Neural cell (in vitro differentiated cells): ENCODE measurements at regions not wholly inside any gene's neighbourhood (a gene's known extent, or its start where the extent isn't known, plus 50 kb on each side); places are given as distances from the start of the nearest gene placed in this dataset.

Experiments
- EP300 ChIP-seq: fragments of 450-650 bp; conservative IDR thresholded peaks from 2 replicates; pipeline ENCODE4 v1.6.1; 2014; ENCODE audit warnings: antibody characterized with exemption, mild to moderate bottlenecking, moderate library complexity; ENCODE audit not compliant: poor library complexity, severe bottlenecking
- TAF1 ChIP-seq: IDR thresholded peaks from 2 replicates; pipeline ENCODE4 v1.6.1; 2012; ENCODE audit warnings: low read depth
- TF ChIP-seq, protein P1 (sequence below): fragments of 450-650 bp; IDR thresholded peaks from 2 replicates; pipeline ENCODE4 v1.5.1; 2014; ENCODE audit warnings: antibody characterized with exemption, mild to moderate bottlenecking, moderate library complexity; ENCODE audit not compliant: poor library complexity, severe bottlenecking

GRCh38 chr10:125565046-125565445 is 117.9 kb downstream of the TEX36 start:
- TF ChIP-seq TAF1 (no peak), EP300 (no peak)
- TF ChIP-seq, protein P1, sequence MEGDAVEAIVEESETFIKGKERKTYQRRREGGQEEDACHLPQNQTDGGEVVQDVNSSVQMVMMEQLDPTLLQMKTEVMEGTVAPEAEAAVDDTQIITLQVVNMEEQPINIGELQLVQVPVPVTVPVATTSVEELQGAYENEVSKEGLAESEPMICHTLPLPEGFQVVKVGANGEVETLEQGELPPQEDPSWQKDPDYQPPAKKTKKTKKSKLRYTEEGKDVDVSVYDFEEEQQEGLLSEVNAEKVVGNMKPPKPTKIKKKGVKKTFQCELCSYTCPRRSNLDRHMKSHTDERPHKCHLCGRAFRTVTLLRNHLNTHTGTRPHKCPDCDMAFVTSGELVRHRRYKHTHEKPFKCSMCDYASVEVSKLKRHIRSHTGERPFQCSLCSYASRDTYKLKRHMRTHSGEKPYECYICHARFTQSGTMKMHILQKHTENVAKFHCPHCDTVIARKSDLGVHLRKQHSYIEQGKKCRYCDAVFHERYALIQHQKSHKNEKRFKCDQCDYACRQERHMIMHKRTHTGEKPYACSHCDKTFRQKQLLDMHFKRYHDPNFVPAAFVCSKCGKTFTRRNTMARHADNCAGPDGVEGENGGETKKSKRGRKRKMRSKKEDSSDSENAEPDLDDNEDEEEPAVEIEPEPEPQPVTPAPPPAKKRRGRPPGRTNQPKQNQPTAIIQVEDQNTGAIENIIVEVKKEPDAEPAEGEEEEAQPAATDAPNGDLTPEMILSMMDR: no peak
